ENCODE measurements at regions not wholly inside any gene's neighbourhood (a gene's known extent, or its start where the extent isn't known, plus 50 kb on each side); places are given as distances from the start of the nearest gene placed in this dataset.

DNA sequence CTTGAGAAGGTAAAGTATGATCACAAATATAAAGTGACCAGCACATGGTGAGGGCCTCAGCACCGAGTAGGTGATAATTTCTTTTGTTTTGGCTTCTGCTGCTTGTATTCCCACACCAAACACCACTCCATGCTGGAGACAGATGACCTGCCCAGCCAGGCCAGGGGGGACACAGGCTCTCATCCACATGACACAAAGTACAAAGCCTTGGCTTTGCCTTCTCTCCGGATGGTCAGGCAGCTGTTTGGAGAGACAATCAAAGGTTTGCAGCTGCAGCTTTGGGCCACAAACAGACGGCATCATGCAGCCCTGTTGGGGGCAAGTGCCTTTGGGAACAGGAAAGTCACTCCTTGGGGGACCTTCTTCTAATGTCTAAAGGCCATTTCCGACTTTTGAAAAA lies 226.2 kb upstream of the KLF4 start:
- Histone ChIP-seq H3K36me3 (ENCODE audit: insufficient read depth in 1 of 2, low read depth in 1 of 2) (no peaks in the 10 kb centered on the region), H3K27ac (no peak overlapping the region), H3K4me1 (peaks cover 4% of the 10 kb centered on the region), H3K4me3 (no peak overlapping the region), H3K9me3 (no peaks in the 10 kb centered on the region), H3K27me3 (ENCODE audit: insufficient read depth in 3 of 3, low read length in 2 of 3) (no peaks in the 10 kb centered on the region)
- intact Hi-C loops (cut with DNase I): no loop called here
- WGBS, 3 donors: 38 to 64% (median 45%) methylated on average over 4 of the region's 4 CpGs
- TF ChIP-seq, protein P1, sequence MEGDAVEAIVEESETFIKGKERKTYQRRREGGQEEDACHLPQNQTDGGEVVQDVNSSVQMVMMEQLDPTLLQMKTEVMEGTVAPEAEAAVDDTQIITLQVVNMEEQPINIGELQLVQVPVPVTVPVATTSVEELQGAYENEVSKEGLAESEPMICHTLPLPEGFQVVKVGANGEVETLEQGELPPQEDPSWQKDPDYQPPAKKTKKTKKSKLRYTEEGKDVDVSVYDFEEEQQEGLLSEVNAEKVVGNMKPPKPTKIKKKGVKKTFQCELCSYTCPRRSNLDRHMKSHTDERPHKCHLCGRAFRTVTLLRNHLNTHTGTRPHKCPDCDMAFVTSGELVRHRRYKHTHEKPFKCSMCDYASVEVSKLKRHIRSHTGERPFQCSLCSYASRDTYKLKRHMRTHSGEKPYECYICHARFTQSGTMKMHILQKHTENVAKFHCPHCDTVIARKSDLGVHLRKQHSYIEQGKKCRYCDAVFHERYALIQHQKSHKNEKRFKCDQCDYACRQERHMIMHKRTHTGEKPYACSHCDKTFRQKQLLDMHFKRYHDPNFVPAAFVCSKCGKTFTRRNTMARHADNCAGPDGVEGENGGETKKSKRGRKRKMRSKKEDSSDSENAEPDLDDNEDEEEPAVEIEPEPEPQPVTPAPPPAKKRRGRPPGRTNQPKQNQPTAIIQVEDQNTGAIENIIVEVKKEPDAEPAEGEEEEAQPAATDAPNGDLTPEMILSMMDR (IDR thresholded peaks at IDR 0.05): no peak
- DNase-seq (no peak), ATAC-seq (no peak)

DNA sequence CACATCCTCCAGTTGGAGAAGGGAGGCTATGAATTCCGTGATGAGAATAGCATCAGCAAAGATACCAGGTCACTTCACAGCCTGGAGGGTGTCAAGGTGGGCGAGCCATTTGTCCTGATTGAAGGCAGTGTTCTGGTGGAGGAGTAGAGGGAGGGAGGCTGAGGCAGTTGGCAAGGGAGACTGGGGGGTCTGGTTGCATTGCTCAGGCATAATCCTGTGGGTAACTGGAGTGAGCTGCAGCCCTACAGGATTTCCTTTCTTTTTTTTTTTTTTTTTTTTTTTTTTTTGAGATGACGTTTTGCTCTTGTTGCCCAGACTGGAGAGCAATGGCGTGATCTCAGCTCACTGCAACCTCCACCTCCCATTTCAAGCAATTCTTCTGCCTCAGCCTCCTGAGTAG lies 223.9 kb upstream of the KLF4 start:
- TF ChIP-seq, protein P1 (IDR thresholded peaks at IDR 0.05): no peak
- peaks cover 4% of the 10 kb centered on the region for H3K4me1 ChIP-seq
- H3K9me3 ChIP-seq: no peaks in the 10 kb centered on the region
- DNase-seq (no peak), ATAC-seq (no peak)
- no peak overlapping the region for H3K4me3 ChIP-seq
- intact Hi-C loops (cut with DNase I): no loop called here
- no peaks in the 10 kb centered on the region for H3K27me3 ChIP-seq (ENCODE audit: insufficient read depth in 3 of 3, low read length in 2 of 3)
- no peak overlapping the region for H3K27ac ChIP-seq
- WGBS, 3 donors: 86 to 95% (median 91%) methylated on average over 3 to 4 of the region's 4 CpGs
- H3K36me3 ChIP-seq (ENCODE audit: insufficient read depth in 1 of 2, low read depth in 1 of 2): no peaks in the 10 kb centered on the region

DNA sequence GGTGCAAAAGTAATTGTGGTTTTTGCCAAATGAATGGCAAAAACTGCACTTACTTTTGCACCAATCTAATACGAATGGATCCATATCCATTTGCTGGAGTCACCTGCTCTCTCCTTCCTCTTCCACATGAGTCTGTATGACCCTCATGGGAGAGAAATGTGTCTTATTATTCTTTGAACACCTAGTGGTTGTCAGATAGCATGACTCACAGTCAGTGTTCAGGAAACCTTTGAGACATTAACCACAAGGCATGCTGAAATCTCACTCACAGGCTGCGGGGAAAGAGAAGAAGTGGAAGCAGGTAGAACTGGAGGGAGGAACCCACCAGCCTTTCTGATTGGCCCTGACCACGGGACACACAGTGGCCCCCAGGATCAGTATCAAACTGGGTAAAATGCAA lies 222.8 kb upstream of the KLF4 start:
- no peaks in the 10 kb centered on the region for H3K27me3 ChIP-seq (ENCODE audit: insufficient read depth in 3 of 3, low read length in 2 of 3)
- intact Hi-C loops (cut with DNase I): no loop called here
- H3K9me3 ChIP-seq: no peaks in the 10 kb centered on the region
- WGBS, 3 donors: 72 to 80% (median 75%) methylated on average over 3 of the region's 3 CpGs
- H3K4me1 ChIP-seq: peaks cover 4% of the 10 kb centered on the region
- no peak overlapping the region for H3K4me3 ChIP-seq
- H3K27ac ChIP-seq: no peak overlapping the region
- ATAC-seq (peak in 1 of 4 donors; percentile 37), DNase-seq (no peak)
- H3K36me3 ChIP-seq (ENCODE audit: insufficient read depth in 1 of 2, low read depth in 1 of 2): no peaks in the 10 kb centered on the region
- TF ChIP-seq, protein P1 (IDR thresholded peaks at IDR 0.05): no peak

DNA sequence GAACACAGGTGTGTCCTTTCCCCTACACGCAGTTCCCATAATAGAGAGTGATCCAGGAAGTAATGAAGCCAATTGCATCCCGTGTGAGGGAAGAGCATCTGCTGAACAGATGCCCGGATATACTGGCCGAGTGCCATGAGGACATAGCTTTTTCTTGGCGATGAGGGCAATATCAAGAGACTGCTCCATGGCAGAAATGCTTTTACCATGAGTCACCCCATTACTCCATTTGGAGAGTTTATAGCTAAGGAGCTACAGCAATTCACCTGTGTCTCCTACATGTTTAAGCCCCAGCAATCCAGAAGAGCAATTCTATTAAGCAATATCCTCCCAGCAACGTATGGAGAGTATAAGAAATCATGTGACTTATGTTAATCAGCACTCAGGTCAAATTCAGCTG lies 222.0 kb upstream of the KLF4 start:
- TF ChIP-seq, protein P1 (IDR thresholded peaks at IDR 0.05): no peak
- no peak overlapping the region for H3K27ac ChIP-seq
- no peak overlapping the region for H3K4me3 ChIP-seq
- no peaks in the 10 kb centered on the region for H3K27me3 ChIP-seq (ENCODE audit: insufficient read depth in 3 of 3, low read length in 2 of 3)
- WGBS, 3 donors: 12 to 16% (median 15%) methylated on average over 6 of the region's 6 CpGs
- ATAC-seq: peak; percentile 26 to 72 (median 40)
- H3K4me1 ChIP-seq: peaks cover 4% of the 10 kb centered on the region
- H3K36me3 ChIP-seq (ENCODE audit: insufficient read depth in 1 of 2, low read depth in 1 of 2): no peaks in the 10 kb centered on the region
- H3K9me3 ChIP-seq: no peaks in the 10 kb centered on the region
- DNase-seq: peak; percentile 30 to 61
- intact Hi-C loops (cut with DNase I): no loop called here

DNA sequence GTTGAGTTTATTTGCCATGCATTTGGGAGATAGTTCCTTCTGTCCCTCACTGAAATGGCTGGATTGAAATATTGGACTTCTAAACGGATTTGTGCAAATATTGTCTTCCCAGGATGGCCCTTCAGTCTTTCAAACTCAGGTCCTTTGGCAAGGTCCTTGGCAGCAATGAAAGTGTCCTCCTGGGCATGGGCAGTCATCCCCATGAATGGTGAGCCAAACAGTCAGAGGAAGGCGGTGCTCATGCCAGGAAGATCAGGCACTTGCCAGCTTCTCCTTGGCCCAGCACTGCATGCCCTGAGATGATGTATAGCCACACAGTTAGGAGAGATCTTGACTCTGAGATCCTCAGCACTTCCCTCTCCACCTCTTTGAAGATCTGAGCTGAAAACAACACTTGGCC lies 221.4 kb upstream of the KLF4 start:
- no peaks in the 10 kb centered on the region for H3K27me3 ChIP-seq (ENCODE audit: insufficient read depth in 3 of 3, low read length in 2 of 3)
- TF ChIP-seq, protein P1 (IDR thresholded peaks at IDR 0.05): no peak
- intact Hi-C loops (cut with DNase I): no loop called here
- H3K9me3 ChIP-seq: no peaks in the 10 kb centered on the region
- no peaks in the 10 kb centered on the region for H3K36me3 ChIP-seq (ENCODE audit: insufficient read depth in 1 of 2, low read depth in 1 of 2)
- peaks cover 4% of the 10 kb centered on the region for H3K4me1 ChIP-seq
- no peak for DNase-seq
- 30 to 61% (median 50%) methylated on average over 2 of the region's 2 CpGs for WGBS, 3 donors
- ATAC-seq: peak in 2 of 4 donors; percentile 51 to 57
- H3K4me3 ChIP-seq: no peak overlapping the region
- no peak overlapping the region for H3K27ac ChIP-seq
